ENCODE measurements at regions not wholly inside any gene's neighbourhood (a gene's known extent, or its start where the extent isn't known, plus 50 kb on each side); places are given as distances from the start of the nearest gene placed in this dataset.

- TF ChIP-seq CTCF (IDR thresholded peaks at IDR 0.05; ENCODE audit: borderline replicate concordance, extremely low read depth, low read length, poor library complexity, severe bottlenecking) (no peak), EZH2 (IDR thresholded peaks at IDR 0.05; ENCODE audit: borderline replicate concordance, low read depth, low read length, severe bottlenecking) (no peak)
Measured at GRCh38 chr5:173512637-173513435, 103.6 kb downstream of the BOD1 start.
